Stimulated activated CD8-positive, alpha-beta memory T cell treated with anti-CD3 and anti-CD28 coated beads, Interleukin-7, amount 100 ng/mL, for 4 hours (primary cell): ENCODE measurements at regions not wholly inside any gene's neighbourhood (a gene's known extent, or its start where the extent isn't known, plus 50 kb on each side); places are given as distances from the start of the nearest gene placed in this dataset.

Experiments used
- DNase-seq, 2 donors: peaks; one replicate each; pipeline ENCODE4 v3.0.0-alpha.2; 2020; ENCODE audit warnings: low read depth in 2 of 2

DNA sequence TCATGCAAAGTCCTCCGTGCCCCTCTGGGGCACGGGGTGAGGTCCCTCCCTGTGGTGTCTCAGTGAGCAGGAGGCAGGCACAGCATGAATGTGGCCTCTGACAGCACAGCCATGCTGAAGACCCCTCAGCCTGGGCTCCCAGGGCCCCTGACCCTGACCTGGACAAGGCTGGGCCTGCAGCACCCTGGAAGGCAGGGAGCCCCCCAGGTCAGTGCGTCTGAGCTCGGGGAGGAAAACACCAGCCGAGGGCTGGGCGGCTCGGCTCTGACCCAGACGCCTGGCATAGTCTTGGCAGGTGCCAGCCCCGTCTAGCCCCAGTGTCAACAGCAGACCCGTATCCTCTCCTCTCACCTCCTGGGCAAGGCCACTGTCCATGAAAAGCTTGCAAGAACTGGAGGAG, 1276.6 kb downstream of the BRD1 start:
- no peak for DNase-seq

DNA sequence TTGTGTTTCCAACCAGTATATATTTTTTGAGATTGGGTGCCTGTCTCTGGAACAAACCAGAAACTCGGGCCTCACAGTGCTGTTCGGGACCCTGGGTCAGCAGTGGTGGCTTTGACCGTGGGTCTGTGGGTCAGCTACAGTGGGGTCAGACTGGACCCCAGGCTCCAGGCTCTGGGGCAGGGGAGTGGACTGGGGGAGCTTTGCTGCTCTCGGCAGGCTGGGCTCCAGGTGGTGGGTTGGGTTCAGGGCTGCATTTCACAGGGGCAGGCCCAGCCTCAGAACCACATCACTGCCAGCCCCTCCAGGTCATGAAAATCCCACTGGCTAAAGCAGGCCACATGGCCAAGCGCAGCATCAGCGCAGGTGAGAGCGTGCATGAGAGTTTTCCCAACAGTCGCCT, 1279.3 kb downstream of the BRD1 start:
- no peak for DNase-seq

DNA sequence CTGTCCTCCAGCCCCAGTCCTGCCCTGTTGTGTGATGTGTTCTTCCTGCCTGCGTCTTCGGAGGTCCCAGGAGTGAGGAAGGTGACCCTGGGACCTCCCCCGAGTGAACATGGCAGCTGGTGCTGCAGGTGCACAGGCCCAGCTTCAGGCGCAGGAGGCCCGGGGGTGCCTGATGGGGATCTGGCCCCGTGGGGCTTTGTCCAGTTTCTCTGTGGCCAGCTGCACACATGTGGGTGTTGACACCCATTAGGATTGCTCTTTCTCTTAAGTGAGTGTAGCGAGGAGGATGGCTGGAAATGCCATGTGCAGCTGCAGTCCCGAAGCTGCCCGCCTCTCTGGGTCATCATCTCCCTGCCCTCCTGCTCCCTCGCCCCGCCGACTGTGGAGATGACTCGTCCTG, 1279.7 kb downstream of the BRD1 start:
- no peak for DNase-seq

DNA sequence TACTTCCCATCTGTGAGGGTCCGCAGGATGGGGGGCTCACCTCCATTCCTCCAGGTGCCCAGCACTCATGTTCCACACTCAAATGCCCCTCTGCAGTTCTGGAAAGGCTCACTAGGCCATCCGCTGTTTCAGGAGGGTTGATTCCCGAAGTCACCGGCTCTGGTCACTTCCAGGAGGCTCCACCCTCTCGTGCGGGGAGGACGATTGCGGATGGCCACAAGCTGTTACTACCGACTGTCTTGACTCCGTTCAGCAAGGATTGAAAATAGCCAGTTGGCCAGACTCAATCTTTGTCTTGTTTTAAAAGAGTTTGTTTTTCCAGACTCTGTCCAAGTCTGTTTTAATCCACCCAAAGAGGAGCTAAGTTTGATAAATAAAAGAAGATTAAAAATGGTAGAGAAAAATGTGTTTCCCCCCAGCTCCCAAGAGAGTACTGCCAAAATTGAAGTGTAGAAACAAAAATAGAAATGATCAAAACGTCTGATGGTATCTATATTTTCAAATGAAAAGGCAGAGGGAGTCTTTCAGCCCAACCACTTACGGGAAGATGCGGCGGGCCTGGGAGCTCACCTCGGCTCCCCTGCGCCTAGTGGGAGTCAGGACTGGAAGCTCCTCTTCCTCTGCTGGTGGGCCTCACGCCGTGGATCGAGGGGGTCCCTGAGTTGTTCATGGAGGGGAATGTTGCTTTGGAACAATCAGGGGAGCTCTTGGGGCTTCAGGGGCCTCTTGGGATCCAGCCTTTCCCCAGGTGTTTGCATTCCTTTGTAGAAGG, 1280.8 kb downstream of the BRD1 start:
- DNase-seq, result no peak

DNA sequence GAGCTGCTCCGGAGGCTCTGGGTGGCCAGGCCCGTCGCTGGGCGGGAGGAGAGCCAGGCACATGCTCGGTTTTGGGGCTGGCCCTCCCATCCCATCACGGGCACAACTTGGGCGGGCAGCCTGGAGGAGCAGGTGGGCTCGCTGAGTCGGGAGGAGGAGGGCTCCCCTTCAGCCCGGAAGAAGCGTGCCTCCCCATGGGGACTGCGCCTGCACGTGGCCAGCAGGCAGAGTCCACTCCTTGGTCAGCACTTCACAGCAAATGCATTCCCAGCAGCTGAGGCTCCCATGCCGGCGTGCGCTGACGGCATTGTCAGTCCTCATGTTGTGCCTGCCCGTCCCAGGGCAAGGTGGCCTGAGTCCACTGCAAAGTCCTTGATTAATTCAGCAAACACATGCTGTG, 1281.7 kb downstream of the BRD1 start:
- no peak for DNase-seq

DNA sequence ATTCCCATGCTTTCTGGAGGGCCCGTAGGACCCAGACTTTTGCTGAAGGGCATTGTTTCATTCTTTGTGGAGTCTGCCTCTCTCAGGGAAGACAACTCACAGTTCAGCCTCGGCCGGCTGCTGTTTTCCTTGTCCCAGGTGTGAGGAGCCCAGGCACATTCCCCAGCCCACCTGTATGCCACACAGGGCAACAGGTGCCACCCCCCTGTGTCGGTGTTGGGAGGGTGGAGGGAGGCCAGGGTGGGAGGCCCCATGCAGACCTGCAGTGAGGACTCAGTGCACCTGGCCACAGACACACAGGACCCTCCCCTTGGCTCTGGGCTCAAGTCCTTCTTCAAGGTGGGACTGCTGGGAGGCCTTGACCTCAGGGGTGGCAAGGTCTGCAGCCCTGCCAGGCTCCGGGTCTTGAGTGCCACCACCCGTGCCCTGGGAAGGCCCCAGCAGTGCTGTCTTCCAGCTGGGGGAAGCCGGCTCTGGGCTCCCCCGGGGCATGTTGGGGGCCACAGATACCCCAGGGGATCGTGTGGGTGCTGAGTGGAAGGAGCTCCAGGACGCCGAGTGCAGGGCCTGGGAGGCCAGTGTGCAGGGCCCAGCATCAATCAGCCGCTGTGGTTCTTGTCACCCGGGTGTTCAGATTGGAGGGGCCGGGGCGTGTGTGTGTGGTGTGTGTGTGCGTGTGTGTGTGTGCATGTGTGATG, 1286.1 kb downstream of the BRD1 start:
- no peak for DNase-seq

DNA sequence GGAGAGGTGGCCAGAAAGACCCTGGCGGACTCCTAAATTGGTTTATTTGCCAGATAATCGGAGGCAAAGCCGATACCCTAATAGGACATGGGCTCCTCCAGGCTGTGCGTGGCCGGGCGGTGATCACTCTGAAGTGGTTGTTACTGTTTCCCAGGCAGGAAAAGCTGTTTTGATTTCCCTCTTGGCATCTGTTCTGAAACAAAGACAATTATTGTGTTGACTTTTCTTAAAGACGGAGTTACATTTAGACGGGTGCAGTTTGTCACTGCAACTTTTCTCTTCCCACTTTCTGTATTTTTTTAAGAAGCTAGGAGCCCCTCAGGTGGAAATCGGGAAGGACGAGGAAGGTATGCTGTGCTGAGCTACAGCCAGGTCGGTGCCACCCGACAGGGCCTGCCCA, 1288.4 kb downstream of the BRD1 start:
- no peak for DNase-seq

DNA sequence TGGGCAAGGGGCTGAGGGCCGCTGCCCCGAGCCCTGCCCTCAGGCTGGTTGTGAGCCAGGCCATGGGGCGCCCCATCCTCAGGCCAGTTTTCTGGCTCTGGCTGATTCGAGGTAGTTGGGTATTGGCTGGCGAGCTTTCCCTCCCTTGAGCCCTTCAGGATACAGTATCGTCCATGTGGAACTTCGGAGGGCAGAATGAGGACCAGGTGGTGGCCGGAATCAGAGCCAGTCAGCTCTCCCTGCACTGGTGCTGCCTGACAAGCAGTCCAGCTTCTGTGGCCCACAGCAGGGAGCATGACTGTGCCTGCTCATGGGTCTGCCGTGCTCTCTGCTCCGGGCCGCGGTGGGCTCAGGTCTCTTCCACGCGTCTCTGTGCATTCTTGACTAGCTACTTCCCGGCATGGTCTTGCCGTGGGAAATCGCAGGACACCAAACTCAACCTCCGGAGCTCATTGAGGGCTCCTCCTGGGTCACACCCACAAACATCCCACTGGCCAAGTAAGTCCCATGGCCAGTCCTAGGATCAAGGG, 1289.3 kb downstream of the BRD1 start:
- DNase-seq, result no peak

DNA sequence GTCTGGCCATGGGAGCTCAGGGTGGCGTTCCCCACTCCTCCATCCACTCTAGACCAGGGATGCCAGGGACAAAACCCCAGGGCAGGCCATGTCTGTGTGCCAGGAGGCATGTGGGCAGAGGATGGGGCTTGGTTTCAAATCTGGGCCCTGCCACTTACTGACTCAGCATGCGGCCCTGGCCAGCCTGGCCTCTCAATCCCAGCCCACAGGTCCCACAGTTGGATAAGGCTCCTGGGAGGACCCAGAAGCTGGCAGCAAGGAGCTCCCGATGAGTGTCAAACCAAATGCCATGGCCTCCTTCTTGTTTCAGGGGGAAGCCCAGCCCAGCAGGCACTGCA, 1290.4 kb downstream of the BRD1 start:
- no peak for DNase-seq

DNA sequence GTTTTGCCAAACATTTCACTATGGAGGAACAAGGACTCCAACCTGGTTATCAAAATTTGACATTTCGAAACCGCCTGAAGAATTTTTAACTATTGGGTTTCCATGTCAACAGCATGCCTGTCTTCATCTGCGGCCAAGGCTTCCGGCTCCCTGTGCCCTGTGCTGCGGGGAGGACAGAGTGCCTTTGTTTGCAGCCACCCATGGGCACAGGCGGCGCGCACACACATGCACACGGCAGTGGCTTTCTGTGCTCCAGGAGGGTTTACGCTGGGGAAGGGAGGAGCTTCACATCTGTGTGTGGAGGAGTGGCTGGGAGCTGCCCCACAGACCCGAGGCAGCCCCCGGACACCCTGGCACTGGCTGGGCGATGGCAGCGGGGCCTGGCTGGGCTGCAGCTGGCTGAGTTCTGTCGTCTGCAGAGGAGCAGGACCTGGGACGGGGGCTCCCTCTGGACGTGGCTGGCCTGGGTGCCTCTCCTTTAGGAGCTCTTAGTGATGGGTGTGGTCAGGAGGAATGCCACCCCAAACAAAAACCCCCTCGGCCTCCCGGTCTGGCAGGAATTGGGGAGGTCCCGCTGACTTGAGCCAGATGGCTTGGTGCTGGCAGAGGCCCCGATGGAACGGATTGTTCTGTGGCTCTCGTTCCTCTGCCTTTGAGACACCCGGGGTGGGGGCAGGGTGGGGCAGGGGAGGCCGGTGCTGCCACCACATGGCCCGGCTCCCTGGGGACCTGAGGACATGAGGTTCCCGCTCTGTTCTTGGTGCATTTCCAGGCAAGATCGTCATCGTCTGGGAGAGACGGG, 1290.9 kb downstream of the BRD1 start:
- no peak for DNase-seq

DNA sequence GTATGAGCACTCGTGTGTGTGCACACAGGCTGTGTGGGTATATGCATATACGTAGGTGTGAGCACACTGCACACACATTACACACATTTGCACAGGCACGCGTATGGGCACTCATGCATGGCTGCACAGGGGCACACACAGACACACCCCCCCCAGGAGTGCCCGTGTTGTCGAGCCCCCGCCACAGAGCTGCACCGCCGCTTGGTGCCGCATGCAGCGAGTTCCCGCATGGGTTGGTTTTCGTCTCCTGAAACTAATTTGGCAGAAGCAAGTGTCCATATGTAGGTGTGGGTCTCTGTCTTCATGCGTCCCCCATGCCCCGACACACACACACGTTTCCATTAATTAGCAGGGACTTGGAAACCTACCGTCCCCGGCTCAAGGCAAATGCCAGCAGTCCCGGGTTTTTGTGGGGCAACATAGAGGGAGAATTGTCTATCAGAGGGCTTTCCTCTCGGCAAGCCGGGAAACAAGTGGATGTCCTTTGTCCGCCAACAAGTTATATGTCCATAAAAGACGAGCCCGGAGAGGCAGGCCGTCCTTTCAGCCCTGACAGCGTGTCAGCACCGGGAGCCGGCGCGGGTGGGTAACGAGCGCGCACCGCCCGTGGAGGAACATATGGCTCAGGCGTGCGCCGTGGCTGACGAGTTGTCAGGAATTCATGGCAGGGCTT, 1291.7 kb downstream of the BRD1 start:
- no peak for DNase-seq

DNA sequence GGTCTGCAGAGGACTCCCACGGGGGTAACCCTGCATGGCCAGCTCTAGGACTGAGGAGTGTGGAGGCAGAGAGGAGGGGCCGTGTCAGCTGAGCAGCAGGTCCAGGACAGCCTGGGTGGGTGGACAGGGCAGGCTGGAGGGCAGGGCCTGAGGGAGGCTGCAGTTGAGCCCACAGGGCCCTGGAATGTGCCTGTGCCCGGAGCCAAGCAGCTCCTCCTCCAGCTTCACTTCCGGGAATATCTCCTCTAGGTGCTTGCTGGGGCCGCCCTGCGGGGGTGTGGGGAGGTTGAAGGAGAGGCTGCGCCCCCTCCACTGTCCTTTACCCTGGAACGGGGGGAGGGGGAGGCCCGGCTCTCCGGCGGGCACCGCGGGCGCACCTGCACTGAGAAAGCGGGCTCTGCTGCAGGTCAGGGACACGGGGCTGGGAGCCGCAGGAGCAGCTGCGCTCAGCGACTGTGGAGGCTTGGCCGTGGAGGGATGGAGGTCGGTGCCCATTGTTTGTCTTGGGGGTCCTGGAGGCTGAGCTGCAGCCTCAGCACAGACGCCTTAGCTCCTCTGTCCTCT, 1293.2 kb downstream of the BRD1 start:
- DNase-seq, result no peak

DNA sequence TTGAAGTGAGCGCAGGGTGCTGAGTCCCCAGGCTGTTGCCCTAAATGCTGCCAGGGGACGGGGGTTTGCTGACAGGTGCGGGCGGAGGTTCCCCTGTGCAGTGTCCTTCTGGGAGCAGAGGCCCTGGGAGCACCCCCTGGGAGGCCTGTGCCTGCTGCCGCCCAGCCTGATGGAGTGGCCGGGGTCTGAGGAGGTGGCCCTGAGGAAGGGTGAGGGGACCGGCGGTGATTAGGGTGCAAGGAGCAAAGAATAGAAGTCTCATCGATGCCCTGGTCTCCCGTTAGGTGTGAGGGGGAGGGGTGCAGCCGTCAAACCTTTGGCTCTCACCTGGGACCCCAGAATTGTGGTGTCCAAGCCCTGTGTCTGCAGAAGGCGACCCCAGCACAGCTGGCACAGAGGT, 1294.7 kb downstream of the BRD1 start:
- DNase-seq, result no peak

DNA sequence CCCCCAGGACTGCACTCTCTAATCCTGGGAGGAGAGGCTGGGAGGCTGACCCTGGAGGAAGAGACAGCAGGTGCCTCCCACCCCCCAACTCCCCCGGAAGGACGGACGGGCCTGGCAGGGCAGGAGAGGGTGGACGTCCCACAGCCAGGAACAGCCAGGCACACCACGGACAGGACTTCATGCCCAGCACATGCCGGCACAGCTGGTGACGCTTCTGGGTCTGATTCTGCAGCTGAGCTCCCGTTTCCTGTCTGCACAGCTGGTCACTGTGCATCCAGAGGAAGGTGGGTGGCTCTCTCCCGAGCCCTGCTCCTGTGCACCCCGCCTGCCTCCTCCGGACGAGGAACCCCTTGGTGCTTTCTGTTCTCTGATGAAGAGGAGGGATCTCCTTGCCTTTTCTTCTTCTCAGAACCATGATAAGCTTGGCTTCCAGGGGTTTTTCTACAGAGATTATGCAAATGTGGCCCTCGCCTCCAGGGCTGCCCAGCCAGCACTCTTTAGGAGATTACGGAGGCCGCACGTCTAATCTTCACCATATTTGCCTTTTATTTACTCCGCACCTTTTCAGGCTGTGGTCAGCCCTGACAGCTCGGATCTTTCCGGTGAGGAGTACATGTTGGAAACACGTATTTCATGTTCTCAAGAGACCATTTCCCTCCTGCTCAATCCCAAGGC, 1295.8 kb downstream of the BRD1 start:
- DNase-seq, result no peak

DNA sequence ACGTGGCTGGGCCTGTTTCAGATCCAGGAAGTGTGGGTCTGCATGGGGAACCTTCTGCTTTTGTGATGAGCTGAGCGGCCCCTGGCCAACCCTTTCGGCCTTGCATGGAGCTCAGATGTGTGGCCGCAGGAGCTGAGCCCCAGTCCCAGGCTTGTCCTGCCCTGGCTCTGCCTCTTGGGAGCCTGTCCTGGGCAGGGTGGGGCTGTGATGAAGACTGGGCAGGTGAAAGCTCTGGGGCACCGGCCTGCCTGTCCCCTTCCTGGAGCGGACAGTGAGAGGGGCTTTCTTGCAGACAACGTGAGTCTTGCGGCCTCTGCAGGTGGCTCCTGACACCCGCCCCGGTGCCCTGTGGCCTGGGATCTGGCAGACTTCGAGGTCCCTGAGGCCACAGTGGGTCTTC, 1296.6 kb downstream of the BRD1 start:
- no peak for DNase-seq

DNA sequence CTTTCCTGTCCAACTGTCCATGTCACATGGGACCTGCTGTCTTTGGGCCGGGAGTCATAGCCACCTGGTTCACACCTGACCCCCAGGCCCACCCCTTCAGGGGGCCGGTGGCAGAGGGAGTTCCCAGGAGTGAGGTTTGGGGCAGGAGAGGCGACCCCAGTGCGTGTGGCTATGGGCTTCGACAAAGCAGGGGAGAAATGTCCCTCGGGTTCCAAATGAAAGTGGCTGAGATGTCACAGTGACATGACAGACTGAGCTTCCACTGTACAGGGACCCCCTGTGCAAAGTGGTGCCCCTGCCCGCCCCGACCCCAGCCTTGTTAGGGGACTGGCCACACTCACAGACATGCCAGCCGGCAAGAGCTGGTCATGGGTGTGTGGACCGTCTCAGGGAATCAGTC, 1297.0 kb downstream of the BRD1 start:
- no peak for DNase-seq

DNA sequence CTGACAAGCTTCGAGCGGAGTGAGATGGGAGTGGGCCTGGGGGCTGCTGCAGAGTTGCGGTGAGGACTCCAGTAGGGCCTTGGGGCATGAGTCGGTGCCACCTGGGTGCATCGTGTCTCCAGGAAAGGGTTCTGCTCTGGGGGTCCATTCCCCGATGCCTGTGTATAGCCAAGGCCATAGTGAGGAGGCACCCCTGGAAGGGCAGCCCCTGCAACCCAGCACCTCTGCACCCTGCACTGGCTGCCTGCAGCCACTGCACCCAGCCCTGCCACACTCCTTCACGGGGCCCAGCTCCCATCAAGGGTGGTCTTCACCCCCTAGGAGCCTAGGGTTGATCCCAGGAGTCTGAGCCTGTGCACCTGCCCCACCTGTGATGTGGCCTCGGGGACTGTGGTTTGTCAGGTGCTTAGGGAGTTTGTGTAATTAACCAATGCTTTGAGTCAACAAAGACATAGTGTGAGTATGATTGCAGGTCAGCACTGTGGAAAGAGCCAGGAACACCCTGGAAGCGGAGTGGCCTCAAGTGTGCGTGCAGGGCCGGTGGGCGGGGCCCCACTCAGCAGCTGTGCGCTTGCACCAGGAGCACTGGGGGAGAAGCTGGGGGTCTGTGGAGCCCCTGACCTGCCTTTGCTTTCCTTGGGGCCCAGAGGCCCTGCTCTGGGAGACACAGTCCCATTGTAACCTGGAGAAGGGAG, 1299.3 kb downstream of the BRD1 start:
- no peak for DNase-seq

DNA sequence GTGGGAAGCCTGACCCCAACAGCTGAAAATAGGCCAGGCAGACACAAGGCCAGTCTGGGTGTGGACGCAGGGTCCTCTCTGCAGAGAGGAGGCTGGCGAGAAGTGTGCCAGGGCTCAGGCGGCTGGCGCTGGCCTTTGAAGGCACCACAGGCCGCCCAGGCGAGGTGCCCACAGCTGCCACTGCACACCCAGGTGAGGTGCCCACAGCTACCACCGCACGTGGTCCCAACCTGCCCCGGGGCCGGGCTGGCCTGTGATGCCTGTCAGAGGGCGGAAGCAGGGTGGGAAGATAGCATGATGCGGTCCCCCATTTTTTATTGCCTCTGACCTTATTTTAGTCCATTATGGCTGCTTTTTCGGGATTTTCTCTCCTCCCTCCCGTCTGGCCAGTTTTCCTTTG, 1303.9 kb downstream of the BRD1 start:
- no peak for DNase-seq

DNA sequence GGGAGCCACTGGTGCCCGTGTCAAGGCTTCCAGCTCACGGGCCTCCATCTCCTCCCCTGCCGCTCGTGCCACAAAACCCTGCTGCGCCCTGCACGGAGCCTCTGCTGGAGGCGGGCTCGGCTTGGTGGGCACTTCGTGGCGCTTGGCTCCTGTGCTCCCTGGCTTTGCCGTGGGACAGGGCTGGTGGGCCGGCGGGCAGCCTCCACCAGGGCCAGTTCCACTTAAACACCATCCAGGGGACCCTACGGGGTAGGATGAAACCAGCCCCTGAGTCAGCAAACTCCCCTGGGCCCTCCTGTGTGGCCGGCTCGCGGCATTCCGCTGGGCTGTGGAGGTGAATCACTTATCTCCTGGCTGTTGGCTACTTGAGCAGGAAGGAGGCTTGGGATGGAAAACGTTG, 1304.6 kb downstream of the BRD1 start:
- DNase-seq, result no peak

DNA sequence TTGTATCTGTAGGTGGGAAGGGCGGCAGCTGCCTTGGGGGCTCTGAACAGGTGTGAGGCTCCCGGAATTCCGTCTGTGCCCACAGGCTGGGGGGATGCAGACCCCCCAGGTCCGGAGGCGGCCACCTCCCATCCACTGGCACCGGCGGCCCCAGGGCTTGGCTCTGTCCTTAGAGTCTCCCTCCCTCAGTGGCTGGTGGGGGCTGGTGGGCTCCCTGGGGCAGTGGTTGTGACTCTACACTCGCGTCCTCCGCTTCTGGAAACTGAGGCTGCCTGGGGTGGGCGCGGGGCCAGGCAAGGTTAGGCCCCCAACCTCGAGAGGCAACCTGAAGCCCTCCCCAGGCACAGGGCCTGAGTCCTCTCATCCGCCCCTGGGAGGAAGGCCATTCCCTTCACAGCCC, 1305.4 kb downstream of the BRD1 start:
- DNase-seq, result no peak
